Vagina (tissue), 2 donors: ENCODE measurements at regions not wholly inside any gene's neighbourhood (a gene's known extent, or its start where the extent isn't known, plus 50 kb on each side); places are given as distances from the start of the nearest gene placed in this dataset.

Source experiments
- DNase-seq, 2 donors: peaks; one replicate each; pipeline ENCODE4 v3.0.0-alpha.2; 2017; ENCODE audit errors: extremely low spot score in 2 of 2
- H3K27ac ChIP-seq: fragments of 200-600 bp; sonication (generic); one replicate; pipeline ENCODE4 v1.5.1; 2019
- H3K27me3 ChIP-seq: fragments of 200-600 bp; sonication (generic); one replicate; pipeline ENCODE4 v1.5.1; 2019
- H3K36me3 ChIP-seq, 2 donors: fragments of 200-600 bp; sonication (generic); one replicate each; pipeline ENCODE4 v1.5.1; 2017 to 2019
- H3K4me1 ChIP-seq: fragments of 200-600 bp; sonication (generic); one replicate; pipeline ENCODE4 v1.5.1; 2019
- H3K4me3 ChIP-seq, 2 donors: fragments of 200-600 bp; sonication (generic); 1 replicate in 1 of 2; 2 replicates in 1 of 2; pipeline ENCODE4 v1.5.1; 2016 to 2019
- H3K9me3 ChIP-seq: fragments of 200-600 bp; sonication (generic); one replicate; pipeline ENCODE4 v1.5.1; 2019
- CTCF ChIP-seq, 3 experiments: fragments of 450-650 bp in 2 of 3; fragments of 200-600 bp in 1 of 3; sonication (generic) in 1 of 3; IDR thresholded peaks; one replicate each; pipeline ENCODE4 v1.5.1; 2017 to 2019; ENCODE audit warnings: antibody characterized with exemption in 3 of 3, mild to moderate bottlenecking in 2 of 3, moderate library complexity in 2 of 3
- POLR2A ChIP-seq, 2 donors: fragments of 450-650 bp; IDR thresholded peaks; one replicate each; pipeline ENCODE4 v1.6.1; 2017; ENCODE audit warnings: antibody characterized with exemption in 2 of 2, mild to moderate bottlenecking in 2 of 2, moderate library complexity in 2 of 2
- POLR2AphosphoS5 ChIP-seq, 2 donors: sonication (generic); formaldehyde crosslinking; IDR thresholded peaks; one replicate each; pipeline ENCODE4 v1.9.0; 2017; ENCODE audit warnings: antibody characterized with exemption in 2 of 2, mild to moderate bottlenecking in 2 of 2, low read depth in 1 of 2; ENCODE audit not compliant: insufficient read depth in 1 of 2
- intact Hi-C: fragments of 100-400 bp; cut with DNase I; formaldehyde crosslinking; loops from one replicate; pipeline ENCODE4 v1.15.1; 2023

GRCh38 chr17:69884846-69885245, 190.2 kb upstream of the KCNJ16 start:
- Histone ChIP-seq H3K4me1 (no peaks in the 10 kb centered on the region), H3K27me3 (no peaks in the 10 kb centered on the region), H3K36me3 (no peaks in the 10 kb centered on the region), H3K9me3 (no peaks in the 10 kb centered on the region), H3K27ac (no peak overlapping the region), H3K4me3 (no peak overlapping the region)
- DNase-seq, result no peak
- intact Hi-C loops, result no loop called here
- TF ChIP-seq POLR2A (IDR thresholded peaks at IDR 0.05), result no peak
- TF ChIP-seq CTCF (IDR thresholded peaks at IDR 0.05), result no peak
- TF ChIP-seq POLR2AphosphoS5 (IDR thresholded peaks at IDR 0.05; ENCODE audit: insufficient read depth in 1 of 2, low read depth in 1 of 2), result no peak

GRCh38 chr17:69898601-69899000, 176.4 kb upstream of the KCNJ16 start:
- intact Hi-C loops, result no loop called here
- Histone ChIP-seq H3K36me3 (no peaks in the 10 kb centered on the region), H3K4me3 (no peak overlapping the region), H3K27ac (no peak overlapping the region), H3K4me1 (no peaks in the 10 kb centered on the region), H3K9me3 (no peaks in the 10 kb centered on the region), H3K27me3 (no peaks in the 10 kb centered on the region)
- TF ChIP-seq CTCF (IDR thresholded peaks at IDR 0.05), result no peak
- no peak for TF ChIP-seq POLR2A (IDR thresholded peaks at IDR 0.05)
- no peak for TF ChIP-seq POLR2AphosphoS5 (IDR thresholded peaks at IDR 0.05; ENCODE audit: insufficient read depth in 1 of 2, low read depth in 1 of 2)
- no peak for DNase-seq

GRCh38 chr17:69900101-69900500, 174.9 kb upstream of the KCNJ16 start:
- TF ChIP-seq POLR2AphosphoS5 (IDR thresholded peaks at IDR 0.05; ENCODE audit: insufficient read depth in 1 of 2, low read depth in 1 of 2) (no peak), POLR2A (IDR thresholded peaks at IDR 0.05) (no peak), CTCF (IDR thresholded peaks at IDR 0.05) (no peak)
- no peak overlapping the region for H3K4me3 ChIP-seq
- no peaks in the 10 kb centered on the region for H3K9me3 ChIP-seq
- no peaks in the 10 kb centered on the region for H3K27me3 ChIP-seq
- H3K4me1 ChIP-seq, result no peaks in the 10 kb centered on the region
- no peaks in the 10 kb centered on the region for H3K36me3 ChIP-seq
- intact Hi-C loops, result no loop called here
- H3K27ac ChIP-seq, result no peak overlapping the region
- DNase-seq, result no peak

- intact Hi-C loops, result no loop called here
- H3K36me3 ChIP-seq, result no peaks in the 10 kb centered on the region
- DNase-seq, result no peak
- H3K4me3 ChIP-seq, result no peak overlapping the region
- H3K27me3 ChIP-seq, result no peaks in the 10 kb centered on the region
- no peaks in the 10 kb centered on the region for H3K9me3 ChIP-seq
- H3K27ac ChIP-seq, result no peak overlapping the region
- H3K4me1 ChIP-seq, result no peaks in the 10 kb centered on the region
- TF ChIP-seq CTCF (IDR thresholded peaks at IDR 0.05), result no peak
- TF ChIP-seq POLR2A (IDR thresholded peaks at IDR 0.05), result no peak
Observed at GRCh38 chr17:69900829-69901228, 174.2 kb upstream of the KCNJ16 start.

GRCh38 chr17:69906306-69906705, 168.7 kb upstream of the KCNJ16 start:
- DNase-seq, result no peak
- no peak for TF ChIP-seq POLR2A (IDR thresholded peaks at IDR 0.05)
- TF ChIP-seq POLR2AphosphoS5 (IDR thresholded peaks at IDR 0.05; ENCODE audit: insufficient read depth in 1 of 2, low read depth in 1 of 2), result no peak
- TF ChIP-seq CTCF (IDR thresholded peaks at IDR 0.05), result no peak
- no peaks in the 10 kb centered on the region for H3K9me3 ChIP-seq
- intact Hi-C loops, result no loop called here
- H3K27ac ChIP-seq, result no peak overlapping the region
- H3K36me3 ChIP-seq, result no peaks in the 10 kb centered on the region
- H3K27me3 ChIP-seq, result no peaks in the 10 kb centered on the region
- no peak overlapping the region for H3K4me3 ChIP-seq
- no peaks in the 10 kb centered on the region for H3K4me1 ChIP-seq
